ENCODE measurements at regions not wholly inside any gene's neighbourhood (a gene's known extent, or its start where the extent isn't known, plus 50 kb on each side); places are given as distances from the start of the nearest gene placed in this dataset.

- peaks cover 7% of the 10 kb centered on the region for H3K9me3 Mint-ChIP-seq (ENCODE audit: insufficient read depth)
- H3K4me3 ChIP-seq (ENCODE audit: control extremely low read depth in 1 of 5, extremely low read depth in 1 of 5, insufficient read depth in 1 of 5, low read depth in 2 of 5, low read length in 4 of 5), result no peak overlapping the region
- H3K36me3 ChIP-seq (replicated peaks in 1 of 2; ENCODE audit: control extremely low read depth in 1 of 2, control insufficient read depth in 1 of 2, extremely low read depth in 1 of 2, insufficient read depth in 2 of 2, low read length in 1 of 2), result no peaks in the 10 kb centered on the region
- H3K27me3 Mint-ChIP-seq, result no peaks in the 10 kb centered on the region
- intact Hi-C loops (cut with micrococcal nuclease), result no loop called here
- CTCF ChIA-PET, result no interaction called here
- H3K4me1 ChIP-seq (ENCODE audit: control insufficient read depth in 2 of 2, insufficient read depth in 2 of 2, low read length in 2 of 2), result no peaks in the 10 kb centered on the region
- no peak overlapping the region for H3K27ac ChIP-seq (ENCODE audit: low read length in 2 of 2)
- DNase-seq, result no peak
- no peaks in the 10 kb centered on the region for H3K9me3 ChIP-seq (ENCODE audit: control extremely low read depth in 1 of 3, control insufficient read depth in 2 of 3, insufficient read depth in 1 of 3, low read length in 2 of 3)
- no peaks in the 10 kb centered on the region for H3K4me1 Mint-ChIP-seq
- ATAC-seq (ENCODE audit: low read depth), result no peak
- WGBS (ENCODE audit: insufficient coverage), result 89% methylated on average over 1 of the region's 2 CpGs
- no peaks in the 10 kb centered on the region for H4K20me1 ChIP-seq (ENCODE audit: control insufficient read depth, insufficient read depth, low read length, poor library complexity, severe bottlenecking)
- no peak for TF ChIP-seq CTCF (IDR thresholded peaks at IDR 0.05)
- no peak for TF ChIP-seq EZH2 (IDR thresholded peaks at IDR 0.05; ENCODE audit: borderline replicate concordance, insufficient read depth, low read depth, low read length, poor library complexity, severe bottlenecking)
- no peak overlapping the region for H3K4me2 ChIP-seq (replicated peaks; ENCODE audit: low read depth, low read length, poor library complexity, severe bottlenecking)
- H3K27ac Mint-ChIP-seq, result no peak overlapping the region
- POLR2A ChIA-PET, result no interaction called here
- H3K79me2 ChIP-seq (ENCODE audit: control insufficient read depth, insufficient read depth, low read length), result no peaks in the 10 kb centered on the region
- no peak overlapping the region for H2AFZ ChIP-seq (ENCODE audit: insufficient read depth, low read depth, low read length, poor library complexity, severe bottlenecking)
- no peak overlapping the region for H3K4me3 Mint-ChIP-seq
- H3K27me3 ChIP-seq (replicated peaks in 1 of 4; ENCODE audit: control extremely low read depth in 1 of 4, control insufficient read depth in 3 of 4, insufficient read depth in 4 of 4, low read length in 3 of 4), result no peaks in the 10 kb centered on the region
- no peak overlapping the region for H3K9ac ChIP-seq (ENCODE audit: low read length)
Measured at GRCh38 chr9:12889402-12890106, 114.7 kb downstream of the LURAP1L start.

- Mint-ChIP-seq H3K27me3 (no peaks in the 10 kb centered on the region), H3K4me1 (no peaks in the 10 kb centered on the region), H3K9me3 (ENCODE audit: insufficient read depth) (peaks cover 3% of the 10 kb centered on the region), H3K4me3 (no peak overlapping the region), H3K27ac (no peak overlapping the region)
- H3K4me2 ChIP-seq (replicated peaks; ENCODE audit: low read depth, low read length, poor library complexity, severe bottlenecking), result no peak overlapping the region
- H3K4me3 ChIP-seq (ENCODE audit: control extremely low read depth in 1 of 5, extremely low read depth in 1 of 5, insufficient read depth in 1 of 5, low read depth in 2 of 5, low read length in 4 of 5), result no peak overlapping the region
- DNase-seq, result no peak
- no peaks in the 10 kb centered on the region for H3K36me3 ChIP-seq (replicated peaks in 1 of 2; ENCODE audit: control extremely low read depth in 1 of 2, control insufficient read depth in 1 of 2, extremely low read depth in 1 of 2, insufficient read depth in 2 of 2, low read length in 1 of 2)
- no peak overlapping the region for H2AFZ ChIP-seq (ENCODE audit: insufficient read depth, low read depth, low read length, poor library complexity, severe bottlenecking)
- no peaks in the 10 kb centered on the region for H3K79me2 ChIP-seq (ENCODE audit: control insufficient read depth, insufficient read depth, low read length)
- H4K20me1 ChIP-seq (ENCODE audit: control insufficient read depth, insufficient read depth, low read length, poor library complexity, severe bottlenecking), result no peaks in the 10 kb centered on the region
- CTCF ChIA-PET, result interaction anchor here (0.6 kb wide), 1 partner anchor 1876 kb away, joined by 3 read pairs; no protein-coding TSS in a partner anchor
- TF ChIP-seq EZH2 (IDR thresholded peaks at IDR 0.05; ENCODE audit: borderline replicate concordance, insufficient read depth, low read depth, low read length, poor library complexity, severe bottlenecking) (no peak), CTCF (IDR thresholded peaks at IDR 0.05) (no peak)
- POLR2A ChIA-PET, result no interaction called here
- H3K27me3 ChIP-seq (replicated peaks in 1 of 4; ENCODE audit: control extremely low read depth in 1 of 4, control insufficient read depth in 3 of 4, insufficient read depth in 4 of 4, low read length in 3 of 4), result no peaks in the 10 kb centered on the region
- no peak overlapping the region for H3K27ac ChIP-seq (ENCODE audit: low read length in 2 of 2)
- no peak overlapping the region for H3K9ac ChIP-seq (ENCODE audit: low read length)
- no peak for ATAC-seq (ENCODE audit: low read depth)
- no peaks in the 10 kb centered on the region for H3K9me3 ChIP-seq (ENCODE audit: control extremely low read depth in 1 of 3, control insufficient read depth in 2 of 3, insufficient read depth in 1 of 3, low read length in 2 of 3)
- intact Hi-C loops (cut with micrococcal nuclease), result no loop called here
- no CpG with 5 or more reads among the region's 1 CpG for WGBS (ENCODE audit: insufficient coverage)
- H3K4me1 ChIP-seq (ENCODE audit: control insufficient read depth in 2 of 2, insufficient read depth in 2 of 2, low read length in 2 of 2), result no peaks in the 10 kb centered on the region
Measured at GRCh38 chr9:12891588-12891987, 116.8 kb downstream of the LURAP1L start.

All from B cell (primary cell).